Gastroesophageal sphincter (tissue), 4 donors: ENCODE measurements at regions not wholly inside any gene's neighbourhood (a gene's known extent, or its start where the extent isn't known, plus 50 kb on each side); places are given as distances from the start of the nearest gene placed in this dataset.

ENCODE experiments used
- ATAC-seq: fragments of 150-250 bp; one replicate; pipeline ENCODE4 v1.9.1; 2016; ENCODE audit warnings: mild to moderate bottlenecking, moderate library complexity
- H3K27ac ChIP-seq, 4 donors: fragments of 200-600 bp; sonication (generic) in 3 of 4; 1 replicate in 3 of 4; 2 replicates in 1 of 4; pipeline ENCODE4 v1.5.1; 2016 to 2019
- H3K27me3 ChIP-seq: fragments of 200-600 bp; sonication (generic); one replicate; pipeline ENCODE4 v1.5.1; 2019
- H3K36me3 ChIP-seq, 2 donors: fragments of 200-600 bp; sonication (generic); one replicate each; pipeline ENCODE4 v1.5.1; 2019; ENCODE audit warnings: control low read depth in 1 of 2
- H3K4me1 ChIP-seq, 3 donors: fragments of 200-600 bp; sonication (generic); 1 replicate in 2 of 3; 2 replicates in 1 of 3; pipeline ENCODE4 v1.5.1; 2016 to 2019; ENCODE audit warnings: control low read depth in 2 of 3
- H3K4me3 ChIP-seq, 2 donors: fragments of 200-600 bp; sonication (generic); one replicate each; pipeline ENCODE4 v1.5.1; 2019; ENCODE audit warnings: mild to moderate bottlenecking in 1 of 2, moderate library complexity in 1 of 2
- H3K9me3 ChIP-seq, 3 donors: fragments of 200-600 bp; sonication (generic); one replicate each; pipeline ENCODE4 v1.5.1; 2017 to 2019; ENCODE audit warnings: control low read depth in 2 of 3
- CTCF ChIP-seq, 4 experiments: fragments of 200-600 bp in 2 of 4; fragments of 450-650 bp in 2 of 4; sonication (generic) in 1 of 4; IDR thresholded peaks; one replicate each; pipeline ENCODE4 v1.5.1; 2017 to 2019; ENCODE audit warnings: antibody characterized with exemption in 4 of 4, mild to moderate bottlenecking in 2 of 4, moderate library complexity in 2 of 4
- EP300 ChIP-seq: sonication (generic); formaldehyde crosslinking; IDR thresholded peaks from one replicate; pipeline ENCODE4 v1.6.1; 2017; ENCODE audit warnings: antibody characterized with exemption, mild to moderate bottlenecking
- POLR2A ChIP-seq, 2 donors: fragments of 450-650 bp; IDR thresholded peaks; one replicate each; pipeline ENCODE4 v1.6.1; 2017; ENCODE audit warnings: antibody characterized with exemption in 2 of 2, mild to moderate bottlenecking in 2 of 2, moderate library complexity in 1 of 2
- POLR2AphosphoS5 ChIP-seq: sonication (generic); formaldehyde crosslinking; IDR thresholded peaks from one replicate; pipeline ENCODE4 v1.6.1; 2017; ENCODE audit warnings: antibody characterized with exemption
- WGBS, 2 donors: methylation state at CpG; one replicate each; pipeline ENCODE4 v1.1.5; 2018; ENCODE audit warnings: low coverage in 1 of 2; 5-methylcytosine and 5-hydroxymethylcytosine counted together

GRCh38 chr6:152904678-152905077, 78.2 kb downstream of the FBXO5 start:
- Histone ChIP-seq H3K4me1 (no peaks in the 10 kb centered on the region), H3K36me3 (no peaks in the 10 kb centered on the region), H3K27me3 (peaks cover 4% of the 10 kb centered on the region), H3K27ac (no peak overlapping the region), H3K9me3 (no peaks in the 10 kb centered on the region), H3K4me3 (no peak overlapping the region)
- ATAC-seq: no peak
- TF ChIP-seq EP300: no peak
- no peak for TF ChIP-seq POLR2A (IDR thresholded peaks at IDR 0.05)
- no peak for TF ChIP-seq CTCF (IDR thresholded peaks at IDR 0.05)
- no peak for TF ChIP-seq POLR2AphosphoS5

GRCh38 chr6:152905551-152906299, 77.1 kb downstream of the FBXO5 start:
- H3K4me1 ChIP-seq: no peaks in the 10 kb centered on the region
- TF ChIP-seq POLR2A (IDR thresholded peaks at IDR 0.05) (no peak), POLR2AphosphoS5 (no peak), CTCF (IDR thresholded peaks at IDR 0.05) (no peak), EP300 (no peak)
- WGBS, 2 donors: 56 to 69% methylated on average over 2 of the region's 2 CpGs
- no peaks in the 10 kb centered on the region for H3K9me3 ChIP-seq
- no peaks in the 10 kb centered on the region for H3K36me3 ChIP-seq
- H3K27ac ChIP-seq: no peak overlapping the region
- no peak for ATAC-seq
- H3K27me3 ChIP-seq: peaks cover 4% of the 10 kb centered on the region
- no peak overlapping the region for H3K4me3 ChIP-seq

GRCh38 chr6:152909241-152909640, 73.6 kb downstream of the FBXO5 start:
- Histone ChIP-seq H3K9me3 (peaks cover 0 to 12% (median 0%) of the 10 kb centered on the region in 3 donors), H3K4me1 (no peaks in the 10 kb centered on the region), H3K36me3 (no peaks in the 10 kb centered on the region), H3K27ac (no peak overlapping the region), H3K4me3 (no peak overlapping the region), H3K27me3 (peaks cover 10% of the 10 kb centered on the region)
- TF ChIP-seq EP300: no peak
- TF ChIP-seq POLR2AphosphoS5: no peak
- TF ChIP-seq CTCF (IDR thresholded peaks at IDR 0.05): no peak
- no peak for TF ChIP-seq POLR2A (IDR thresholded peaks at IDR 0.05)
- ATAC-seq: no peak
- 79 to 86% methylated on average over 2 of the region's 2 CpGs for WGBS, 2 donors

- Histone ChIP-seq H3K36me3 (no peaks in the 10 kb centered on the region), H3K27me3 (peaks cover 16% of the 10 kb centered on the region), H3K4me3 (no peak overlapping the region), H3K4me1 (no peaks in the 10 kb centered on the region), H3K27ac (no peak overlapping the region), H3K9me3 (peaks cover 0 to 14% (median 0%) of the 10 kb centered on the region in 3 donors)
- 13 to 50% methylated on average over 1 of the region's 1 CpG for WGBS, 2 donors
- no peak for TF ChIP-seq CTCF (IDR thresholded peaks at IDR 0.05)
- no peak for TF ChIP-seq EP300
- TF ChIP-seq POLR2A (IDR thresholded peaks at IDR 0.05): no peak
- no peak for TF ChIP-seq POLR2AphosphoS5
- ATAC-seq: no peak
These were observed 66.8 kb downstream of the FBXO5 start for GRCh38 chr6:152916035-152916434.

GRCh38 chr6:152918991-152919390, 63.9 kb downstream of the FBXO5 start:
- Histone ChIP-seq H3K4me1 (no peaks in the 10 kb centered on the region), H3K9me3 (peaks cover 0 to 4% (median 0%) of the 10 kb centered on the region in 3 donors), H3K27ac (no peak overlapping the region), H3K4me3 (no peak overlapping the region), H3K36me3 (no peaks in the 10 kb centered on the region), H3K27me3 (peaks cover 12% of the 10 kb centered on the region)
- ATAC-seq: no peak
- 67 to 75% methylated on average over 2 to 3 of the region's 3 CpGs for WGBS, 2 donors
- TF ChIP-seq POLR2AphosphoS5: no peak
- TF ChIP-seq CTCF (IDR thresholded peaks at IDR 0.05): no peak
- TF ChIP-seq POLR2A (IDR thresholded peaks at IDR 0.05): no peak
